ENCODE measurements at regions not wholly inside any gene's neighbourhood (a gene's known extent, or its start where the extent isn't known, plus 50 kb on each side); places are given as distances from the start of the nearest gene placed in this dataset.

GRCh38 chr12:60235261-60235660 lies 639.4 kb downstream of the SLC16A7 start:
- TF ChIP-seq, protein P1, sequence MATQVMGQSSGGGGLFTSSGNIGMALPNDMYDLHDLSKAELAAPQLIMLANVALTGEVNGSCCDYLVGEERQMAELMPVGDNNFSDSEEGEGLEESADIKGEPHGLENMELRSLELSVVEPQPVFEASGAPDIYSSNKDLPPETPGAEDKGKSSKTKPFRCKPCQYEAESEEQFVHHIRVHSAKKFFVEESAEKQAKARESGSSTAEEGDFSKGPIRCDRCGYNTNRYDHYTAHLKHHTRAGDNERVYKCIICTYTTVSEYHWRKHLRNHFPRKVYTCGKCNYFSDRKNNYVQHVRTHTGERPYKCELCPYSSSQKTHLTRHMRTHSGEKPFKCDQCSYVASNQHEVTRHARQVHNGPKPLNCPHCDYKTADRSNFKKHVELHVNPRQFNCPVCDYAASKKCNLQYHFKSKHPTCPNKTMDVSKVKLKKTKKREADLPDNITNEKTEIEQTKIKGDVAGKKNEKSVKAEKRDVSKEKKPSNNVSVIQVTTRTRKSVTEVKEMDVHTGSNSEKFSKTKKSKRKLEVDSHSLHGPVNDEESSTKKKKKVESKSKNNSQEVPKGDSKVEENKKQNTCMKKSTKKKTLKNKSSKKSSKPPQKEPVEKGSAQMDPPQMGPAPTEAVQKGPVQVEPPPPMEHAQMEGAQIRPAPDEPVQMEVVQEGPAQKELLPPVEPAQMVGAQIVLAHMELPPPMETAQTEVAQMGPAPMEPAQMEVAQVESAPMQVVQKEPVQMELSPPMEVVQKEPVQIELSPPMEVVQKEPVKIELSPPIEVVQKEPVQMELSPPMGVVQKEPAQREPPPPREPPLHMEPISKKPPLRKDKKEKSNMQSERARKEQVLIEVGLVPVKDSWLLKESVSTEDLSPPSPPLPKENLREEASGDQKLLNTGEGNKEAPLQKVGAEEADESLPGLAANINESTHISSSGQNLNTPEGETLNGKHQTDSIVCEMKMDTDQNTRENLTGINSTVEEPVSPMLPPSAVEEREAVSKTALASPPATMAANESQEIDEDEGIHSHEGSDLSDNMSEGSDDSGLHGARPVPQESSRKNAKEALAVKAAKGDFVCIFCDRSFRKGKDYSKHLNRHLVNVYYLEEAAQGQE (IDR thresholded peaks at IDR 0.05): no peak
- TF ChIP-seq YY1 (IDR thresholded peaks at IDR 0.05): no peak
- TF ChIP-seq TAF1 (conservative IDR thresholded peaks at IDR 0.05): no peak
- TF ChIP-seq, protein P2, sequence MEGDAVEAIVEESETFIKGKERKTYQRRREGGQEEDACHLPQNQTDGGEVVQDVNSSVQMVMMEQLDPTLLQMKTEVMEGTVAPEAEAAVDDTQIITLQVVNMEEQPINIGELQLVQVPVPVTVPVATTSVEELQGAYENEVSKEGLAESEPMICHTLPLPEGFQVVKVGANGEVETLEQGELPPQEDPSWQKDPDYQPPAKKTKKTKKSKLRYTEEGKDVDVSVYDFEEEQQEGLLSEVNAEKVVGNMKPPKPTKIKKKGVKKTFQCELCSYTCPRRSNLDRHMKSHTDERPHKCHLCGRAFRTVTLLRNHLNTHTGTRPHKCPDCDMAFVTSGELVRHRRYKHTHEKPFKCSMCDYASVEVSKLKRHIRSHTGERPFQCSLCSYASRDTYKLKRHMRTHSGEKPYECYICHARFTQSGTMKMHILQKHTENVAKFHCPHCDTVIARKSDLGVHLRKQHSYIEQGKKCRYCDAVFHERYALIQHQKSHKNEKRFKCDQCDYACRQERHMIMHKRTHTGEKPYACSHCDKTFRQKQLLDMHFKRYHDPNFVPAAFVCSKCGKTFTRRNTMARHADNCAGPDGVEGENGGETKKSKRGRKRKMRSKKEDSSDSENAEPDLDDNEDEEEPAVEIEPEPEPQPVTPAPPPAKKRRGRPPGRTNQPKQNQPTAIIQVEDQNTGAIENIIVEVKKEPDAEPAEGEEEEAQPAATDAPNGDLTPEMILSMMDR (IDR thresholded peaks at IDR 0.05; ENCODE audit: low read depth, low read length, missing input control): no peak
- no peak for TF ChIP-seq GABPA (IDR thresholded peaks at IDR 0.05 in 1 of 2, conservative IDR thresholded peaks at IDR 0.05 in 1 of 2)
- TF ChIP-seq, protein P3, sequence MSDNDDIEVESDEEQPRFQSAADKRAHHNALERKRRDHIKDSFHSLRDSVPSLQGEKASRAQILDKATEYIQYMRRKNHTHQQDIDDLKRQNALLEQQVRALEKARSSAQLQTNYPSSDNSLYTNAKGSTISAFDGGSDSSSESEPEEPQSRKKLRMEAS (IDR thresholded peaks at IDR 0.05): no peak
- TF ChIP-seq EGR1 (IDR thresholded peaks at IDR 0.05; ENCODE audit: low read depth in 2 of 2): no peak
